NB4 (cell line): ENCODE measurements at regions not wholly inside any gene's neighbourhood (a gene's known extent, or its start where the extent isn't known, plus 50 kb on each side); places are given as distances from the start of the nearest gene placed in this dataset.

Experiments used
- DNase-seq: peaks from one replicate; pipeline ENCODE4 v3.0.0; 2010; ENCODE audit warnings: low read depth
- H3K4me3 ChIP-seq: one replicate; pipeline ENCODE4 v1.5.1; 2011; ENCODE audit warnings: mild to moderate bottlenecking, low read depth, low read length, moderate library complexity
- CTCF ChIP-seq: IDR thresholded peaks from one replicate; pipeline ENCODE4 v1.5.1; 2012; ENCODE audit warnings: low read depth, low read length
- MAX ChIP-seq: IDR thresholded peaks from 2 replicates; pipeline ENCODE4 v1.6.1; 2011; ENCODE audit warnings: low read depth, low read length
- MYC ChIP-seq: IDR thresholded peaks from 2 replicates; pipeline ENCODE4 v1.6.1; 2011; ENCODE audit warnings: low read depth, low read length
- POLR2A ChIP-seq: IDR thresholded peaks from 2 replicates; pipeline ENCODE4 v1.6.1; 2011; ENCODE audit warnings: mild to moderate bottlenecking; ENCODE audit not compliant: insufficient read length; ENCODE audit errors: extremely low read depth

- TF ChIP-seq MAX (no peak), MYC (no peak), CTCF (no peak), POLR2A (no peak)
- H3K4me3 ChIP-seq: no peak overlapping the region
- no peak for DNase-seq
Observed at GRCh38 chr15:93146601-93147000, 57.6 kb upstream of the RGMA start.

GRCh38 chr15:93146196-93146595 lies 57.2 kb upstream of the RGMA start:
- no peak for DNase-seq
- TF ChIP-seq POLR2A: no peak
- no peak overlapping the region for H3K4me3 ChIP-seq

GRCh38 chr15:93144463-93145236 lies 55.6 kb upstream of the RGMA start:
- no peak for TF ChIP-seq MYC
- no peak for TF ChIP-seq CTCF
- no peak for TF ChIP-seq POLR2A
- TF ChIP-seq MAX: no peak
- no peak overlapping the region for H3K4me3 ChIP-seq
- no peak for DNase-seq

- TF ChIP-seq POLR2A: no peak
- TF ChIP-seq MYC: no peak
- TF ChIP-seq MAX: no peak
- TF ChIP-seq CTCF: no peak
- no peak overlapping the region for H3K4me3 ChIP-seq
- no peak for DNase-seq
Observed at GRCh38 chr15:93143186-93143585, 54.2 kb upstream of the RGMA start.

- no peak for TF ChIP-seq POLR2A
- no peak for TF ChIP-seq CTCF
- TF ChIP-seq MAX: no peak
- no peak for TF ChIP-seq MYC
- peak; percentile 35 for DNase-seq
- H3K4me3 ChIP-seq: no peak overlapping the region
Observed at GRCh38 chr15:93141371-93141794, 52.4 kb upstream of the RGMA start.

GRCh38 chr15:93139436-93139835 lies 50.4 kb upstream of the RGMA start:
- no peak overlapping the region for H3K4me3 ChIP-seq
- no peak for TF ChIP-seq MYC
- no peak for TF ChIP-seq MAX
- no peak for TF ChIP-seq POLR2A
- TF ChIP-seq CTCF: no peak
- DNase-seq: no peak
